Colonic mucosa (tissue), 4 donors: ENCODE measurements at regions not wholly inside any gene's neighbourhood (a gene's known extent, or its start where the extent isn't known, plus 50 kb on each side); places are given as distances from the start of the nearest gene placed in this dataset.

ENCODE experiments used
- DNase-seq: peaks from one replicate; pipeline ENCODE4 v3.0.0-alpha.2; 2020
- H3K27ac ChIP-seq: fragments of 200-600 bp; one replicate; pipeline ENCODE4 v1.8.0; 2021
- H3K27me3 ChIP-seq: fragments of 200-600 bp; one replicate; pipeline ENCODE4 v1.8.0; 2021
- H3K36me3 ChIP-seq: fragments of 200-600 bp; one replicate; pipeline ENCODE4 v1.8.0; 2021
- H3K4me1 ChIP-seq: fragments of 200-600 bp; one replicate; pipeline ENCODE4 v1.8.0; 2021; ENCODE audit warnings: mild to moderate bottlenecking
- H3K4me3 ChIP-seq: fragments of 200-600 bp; one replicate; pipeline ENCODE4 v1.8.0; 2021
- H3K9ac ChIP-seq, 2 donors: one replicate each; pipeline ENCODE4 v1.7.0; 2013; ENCODE audit warnings: control low read depth in 2 of 2, low read depth in 2 of 2, low read length in 2 of 2
- H3K9me3 ChIP-seq: fragments of 200-600 bp; one replicate; pipeline ENCODE4 v1.8.0; 2021
- intact Hi-C: fragments of 100-400 bp; cut with DNase I; formaldehyde crosslinking; loops from one replicate; pipeline ENCODE4 v1.14.1; 2022
- TF ChIP-seq, protein P1 (sequence below): fragments of 200-600 bp; IDR thresholded peaks from one replicate; pipeline ENCODE4 v1.8.0; 2022; ENCODE audit warnings: antibody characterized with exemption, mild to moderate bottlenecking
- donor health status: healthy.
- donor health status: DM: no; HTN: no; CAD: no.
- donor health status: DM: no; HTN: no; CAD: no.

DNA sequence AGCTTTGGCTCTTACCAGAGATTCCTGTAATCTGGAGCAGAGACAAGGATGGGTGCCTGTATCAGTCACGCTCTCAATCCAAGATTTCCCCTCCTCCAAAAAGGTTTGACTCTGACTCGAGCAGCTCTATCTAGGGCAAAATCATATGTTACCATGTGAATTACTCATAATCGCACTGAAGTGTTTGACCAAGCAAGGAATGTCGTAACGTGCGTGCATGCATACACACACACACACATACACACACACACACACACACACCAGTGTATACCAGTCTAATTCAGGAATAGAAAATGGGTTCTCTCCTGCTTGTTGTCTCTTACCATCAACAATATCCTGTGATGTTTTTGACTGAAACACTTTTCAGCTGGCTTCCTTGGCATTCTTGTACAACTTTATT, 835.1 kb downstream of the KCNJ2 start:
- DNase-seq: no peak
- Histone ChIP-seq H3K36me3 (no peaks in the 10 kb centered on the region), H3K27ac (no peak overlapping the region), H3K4me3 (no peak overlapping the region), H3K27me3 (no peaks in the 10 kb centered on the region), H3K9me3 (no peaks in the 10 kb centered on the region), H3K9ac (no peak overlapping the region), H3K4me1 (no peaks in the 10 kb centered on the region)
- intact Hi-C loops: no loop called here
- TF ChIP-seq, protein P1, sequence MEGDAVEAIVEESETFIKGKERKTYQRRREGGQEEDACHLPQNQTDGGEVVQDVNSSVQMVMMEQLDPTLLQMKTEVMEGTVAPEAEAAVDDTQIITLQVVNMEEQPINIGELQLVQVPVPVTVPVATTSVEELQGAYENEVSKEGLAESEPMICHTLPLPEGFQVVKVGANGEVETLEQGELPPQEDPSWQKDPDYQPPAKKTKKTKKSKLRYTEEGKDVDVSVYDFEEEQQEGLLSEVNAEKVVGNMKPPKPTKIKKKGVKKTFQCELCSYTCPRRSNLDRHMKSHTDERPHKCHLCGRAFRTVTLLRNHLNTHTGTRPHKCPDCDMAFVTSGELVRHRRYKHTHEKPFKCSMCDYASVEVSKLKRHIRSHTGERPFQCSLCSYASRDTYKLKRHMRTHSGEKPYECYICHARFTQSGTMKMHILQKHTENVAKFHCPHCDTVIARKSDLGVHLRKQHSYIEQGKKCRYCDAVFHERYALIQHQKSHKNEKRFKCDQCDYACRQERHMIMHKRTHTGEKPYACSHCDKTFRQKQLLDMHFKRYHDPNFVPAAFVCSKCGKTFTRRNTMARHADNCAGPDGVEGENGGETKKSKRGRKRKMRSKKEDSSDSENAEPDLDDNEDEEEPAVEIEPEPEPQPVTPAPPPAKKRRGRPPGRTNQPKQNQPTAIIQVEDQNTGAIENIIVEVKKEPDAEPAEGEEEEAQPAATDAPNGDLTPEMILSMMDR: no peak

DNA sequence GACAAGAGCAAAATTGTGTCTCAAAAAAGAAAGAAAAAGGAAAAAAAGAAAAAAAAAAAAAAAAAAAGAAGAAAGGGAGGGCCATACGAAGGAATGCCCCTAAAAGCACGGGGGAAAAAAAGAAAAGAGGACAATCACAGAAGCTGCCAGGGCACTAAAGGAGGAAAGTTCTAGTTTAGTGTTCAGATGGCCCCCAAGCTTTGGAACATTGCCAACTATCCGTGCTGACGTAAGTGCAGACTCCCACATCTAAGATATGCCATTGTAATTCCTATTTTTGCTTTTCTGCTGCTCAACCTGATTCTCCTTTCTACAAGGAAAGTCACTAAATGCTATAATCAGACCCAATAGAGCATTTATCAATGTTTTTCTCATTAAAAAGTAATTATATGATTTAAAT, 842.1 kb downstream of the KCNJ2 start:
- H3K9me3 ChIP-seq: no peaks in the 10 kb centered on the region
- DNase-seq: no peak
- H3K9ac ChIP-seq: no peak overlapping the region
- H3K27me3 ChIP-seq: no peaks in the 10 kb centered on the region
- no peak overlapping the region for H3K27ac ChIP-seq
- no peaks in the 10 kb centered on the region for H3K4me1 ChIP-seq
- no peak overlapping the region for H3K4me3 ChIP-seq
- TF ChIP-seq, protein P1: no peak
- intact Hi-C loops: no loop called here
- H3K36me3 ChIP-seq: no peaks in the 10 kb centered on the region

DNA sequence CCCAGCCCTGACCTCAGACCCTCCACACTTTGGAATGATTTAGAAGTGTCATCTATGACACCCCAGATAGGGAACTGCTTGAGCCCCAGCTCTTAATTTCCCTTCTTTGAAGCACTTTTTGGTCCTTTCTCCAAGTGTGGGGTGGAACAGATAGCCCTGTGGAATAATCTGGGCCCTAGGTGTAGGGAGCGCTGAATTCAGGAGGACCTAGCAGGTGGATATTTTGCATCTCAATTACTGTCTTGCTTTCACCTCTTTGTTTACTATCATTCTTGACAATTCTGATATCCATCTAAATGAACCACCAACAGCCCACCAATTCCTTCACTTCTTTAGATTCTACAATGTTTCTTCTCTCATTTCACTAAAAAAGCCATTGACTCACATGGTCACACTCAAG, 850.4 kb downstream of the KCNJ2 start:
- H3K4me3 ChIP-seq: no peak overlapping the region
- H3K9ac ChIP-seq: no peak overlapping the region
- intact Hi-C loops: no loop called here

DNA sequence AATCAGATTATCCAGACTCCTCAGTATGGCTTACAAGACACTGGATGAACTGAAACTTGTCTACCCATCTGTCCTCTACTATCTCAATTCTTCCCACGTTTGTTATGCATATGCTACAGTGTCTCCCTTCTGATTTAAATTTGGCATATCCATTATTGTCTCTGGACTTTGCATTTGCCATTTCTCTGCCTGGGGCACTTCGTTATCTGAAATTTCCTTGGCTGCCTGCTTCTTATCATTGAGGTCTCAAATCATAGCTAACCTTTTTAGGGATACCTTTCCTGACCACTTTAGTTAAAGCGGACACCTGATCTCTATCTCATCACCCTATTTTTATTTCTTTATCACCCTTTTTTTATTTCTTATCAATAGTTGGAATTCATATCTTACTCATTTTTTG, 853.4 kb downstream of the KCNJ2 start:
- Histone ChIP-seq H3K4me1 (no peaks in the 10 kb centered on the region), H3K4me3 (no peak overlapping the region), H3K36me3 (no peaks in the 10 kb centered on the region), H3K9me3 (no peaks in the 10 kb centered on the region), H3K9ac (no peak overlapping the region), H3K27ac (no peak overlapping the region), H3K27me3 (no peaks in the 10 kb centered on the region)
- DNase-seq: no peak
- intact Hi-C loops: no loop called here
- TF ChIP-seq, protein P1: no peak

More for the DNA sequence above, 850.4 kb downstream of the KCNJ2 start:
- Histone ChIP-seq H3K4me1 (no peaks in the 10 kb centered on the region), H3K27ac (no peak overlapping the region), H3K36me3 (no peaks in the 10 kb centered on the region), H3K9me3 (no peaks in the 10 kb centered on the region), H3K27me3 (no peaks in the 10 kb centered on the region)
- TF ChIP-seq, protein P1: no peak
- no peak for DNase-seq

DNA sequence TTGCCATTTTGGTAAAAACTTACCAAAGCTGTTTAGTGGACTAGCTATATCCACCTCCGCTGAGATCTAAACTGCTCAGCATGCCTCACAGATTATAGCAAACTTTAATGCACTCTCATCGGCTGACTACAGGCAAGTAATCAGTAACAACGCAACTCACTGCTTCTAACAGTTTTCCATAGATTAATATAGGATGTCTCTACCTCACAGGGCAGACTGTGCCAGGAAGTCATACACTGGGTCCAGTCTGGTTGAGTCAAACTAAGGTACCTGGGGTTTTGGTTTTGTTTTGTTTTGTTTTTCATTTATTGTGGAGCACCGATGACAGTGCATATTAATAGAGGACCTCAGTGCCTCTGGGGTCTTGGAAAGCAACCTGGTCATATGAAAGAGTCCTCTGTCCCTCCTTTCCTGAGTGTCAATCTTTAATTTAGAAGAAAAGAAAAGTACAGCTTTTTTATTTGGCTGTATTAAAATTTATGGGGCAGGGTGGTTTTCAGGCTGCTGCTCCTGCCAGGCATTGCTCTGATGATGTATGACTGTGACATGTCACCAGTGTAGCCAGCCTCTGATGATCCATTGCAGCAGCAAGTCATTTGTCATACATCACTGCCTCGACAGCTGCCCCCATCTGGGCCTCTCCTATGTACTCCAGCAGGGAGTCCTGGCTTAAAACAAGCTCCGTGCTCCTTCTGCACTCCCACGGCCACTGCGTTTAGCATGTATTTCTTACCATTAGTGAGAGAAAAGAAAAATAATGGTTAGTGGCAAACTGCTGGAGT, 854.1 kb downstream of the KCNJ2 start:
- TF ChIP-seq, protein P1: no peak
- H3K27ac ChIP-seq: no peak overlapping the region
- no peaks in the 10 kb centered on the region for H3K27me3 ChIP-seq
- H3K4me3 ChIP-seq: no peak overlapping the region
- intact Hi-C loops: no loop called here
- no peaks in the 10 kb centered on the region for H3K9me3 ChIP-seq
- H3K4me1 ChIP-seq: no peaks in the 10 kb centered on the region
- no peaks in the 10 kb centered on the region for H3K36me3 ChIP-seq
- H3K9ac ChIP-seq: no peak overlapping the region
- DNase-seq: no peak
